ENCODE measurements at regions not wholly inside any gene's neighbourhood (a gene's known extent, or its start where the extent isn't known, plus 50 kb on each side); places are given as distances from the start of the nearest gene placed in this dataset.

DNA sequence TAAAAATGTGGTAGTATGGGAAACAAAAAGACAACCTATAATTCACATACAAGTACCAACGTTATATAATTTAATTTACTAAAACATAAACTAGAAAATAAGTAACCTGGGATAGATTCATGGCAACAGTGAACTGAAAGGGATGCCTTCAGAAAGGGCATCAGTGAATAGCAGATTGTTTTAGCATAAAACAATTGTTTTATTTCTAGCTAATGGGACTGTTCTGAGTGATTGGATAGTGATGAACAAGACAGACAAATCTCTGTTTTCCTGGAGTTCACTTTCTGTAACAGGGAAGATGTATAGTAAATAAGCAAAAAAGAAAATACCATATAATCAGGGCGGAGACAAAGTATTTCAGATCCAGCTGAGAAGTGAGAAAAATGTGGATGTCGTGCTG lies 379.1 kb upstream of the SPOCK3 start:
- no peak for DNase-seq (ENCODE audit: low read depth, low spot score)
- intact Hi-C loops (cut with micrococcal nuclease; ENCODE audit: unreplicated experiment) = no loop called here
- Histone ChIP-seq H3K27ac (ENCODE audit: low read length) (no peak overlapping the region), H3K4me3 (ENCODE audit: low read depth in 2 of 2, low read length in 2 of 2) (no peak overlapping the region), H3K36me3 (ENCODE audit: control insufficient read depth, insufficient read depth, low read length) (no peaks in the 10 kb centered on the region), H3K9me3 (ENCODE audit: control insufficient read depth, insufficient read depth, low read depth, low read length) (no peaks in the 10 kb centered on the region), H3K4me1 (ENCODE audit: control insufficient read depth, insufficient read depth, low read length) (no peaks in the 10 kb centered on the region), H3K27me3 (ENCODE audit: control insufficient read depth, insufficient read depth, low read length) (no peaks in the 10 kb centered on the region)
- TF ChIP-seq POLR2AphosphoS5 (IDR thresholded peaks at IDR 0.05; ENCODE audit: low read depth, low read length) = no peak
- in situ Hi-C loops (cut with HindIII; ENCODE audit: low pct_unique_long_range_greater_than_20kb, low sequenced_read_pairs) = no loop called here
- ChIA-PET CTCF (interaction anchor here (0.7 kb wide), 1 partner anchor 541 kb away, joined by 4 read pairs; no protein-coding TSS in a partner anchor), POLR2A (no interaction called here)
- ATAC-seq = no peak
- BruUV-seq (replicated peaks) = no TSS peak

DNA sequence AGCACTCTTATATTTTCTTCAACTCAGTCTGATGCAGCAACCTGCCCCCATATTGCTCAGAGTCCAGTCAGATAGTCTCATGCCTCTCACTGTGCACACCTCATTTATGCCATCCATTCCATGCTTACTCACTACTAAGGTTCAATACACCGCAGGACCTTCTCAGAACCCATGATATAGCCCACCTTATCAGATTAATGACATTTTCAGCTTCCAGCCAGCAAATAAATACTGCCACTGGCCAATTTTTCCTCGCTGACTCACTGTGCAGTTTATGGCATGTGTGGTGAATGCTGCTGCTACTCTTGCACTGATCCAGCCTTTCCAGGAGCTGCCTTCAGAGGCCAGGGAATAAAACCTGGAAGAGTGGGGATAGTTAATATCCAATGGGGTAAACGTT lies 380.6 kb upstream of the SPOCK3 start:
- intact Hi-C loops (cut with micrococcal nuclease; ENCODE audit: unreplicated experiment) = no loop called here
- DNase-seq (ENCODE audit: low read depth, low spot score) (no peak), ATAC-seq (no peak; the same call in 1 of the 2 replicates)

DNA sequence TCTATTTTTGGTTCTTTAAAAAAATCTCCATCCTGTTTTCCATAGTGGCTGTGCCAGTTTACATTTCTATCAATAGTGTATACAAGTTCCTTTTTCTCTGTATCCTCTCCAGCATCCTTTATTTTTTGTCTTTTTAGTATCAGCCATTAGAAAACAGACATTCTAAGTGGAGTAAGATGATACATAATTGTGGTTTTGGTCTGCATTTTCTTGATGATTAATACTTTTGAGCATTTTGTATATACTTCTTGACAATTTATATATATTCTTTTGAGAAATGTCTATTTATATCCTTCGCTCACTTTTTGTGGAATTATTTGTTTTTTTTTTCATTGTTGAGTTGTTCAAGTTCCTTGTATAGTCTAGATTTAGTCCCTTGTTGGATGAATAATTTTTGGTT lies 382.2 kb upstream of the SPOCK3 start:
- POLR2A ChIA-PET = no interaction called here
- Histone ChIP-seq H3K4me3 (ENCODE audit: low read depth in 2 of 2, low read length in 2 of 2) (no peak overlapping the region), H3K9me3 (ENCODE audit: control insufficient read depth, insufficient read depth, low read depth, low read length) (no peaks in the 10 kb centered on the region), H3K4me1 (ENCODE audit: control insufficient read depth, insufficient read depth, low read length) (no peaks in the 10 kb centered on the region), H3K27me3 (ENCODE audit: control insufficient read depth, insufficient read depth, low read length) (no peaks in the 10 kb centered on the region), H3K27ac (ENCODE audit: low read length) (no peak overlapping the region), H3K36me3 (ENCODE audit: control insufficient read depth, insufficient read depth, low read length) (no peaks in the 10 kb centered on the region)
- CTCF ChIA-PET = no interaction called here
- no TSS peak for BruUV-seq (replicated peaks)
- intact Hi-C loops (cut with micrococcal nuclease; ENCODE audit: unreplicated experiment) = no loop called here
- DNase-seq (ENCODE audit: low read depth, low spot score) (no peak), ATAC-seq (no peak)
- TF ChIP-seq, protein P1, sequence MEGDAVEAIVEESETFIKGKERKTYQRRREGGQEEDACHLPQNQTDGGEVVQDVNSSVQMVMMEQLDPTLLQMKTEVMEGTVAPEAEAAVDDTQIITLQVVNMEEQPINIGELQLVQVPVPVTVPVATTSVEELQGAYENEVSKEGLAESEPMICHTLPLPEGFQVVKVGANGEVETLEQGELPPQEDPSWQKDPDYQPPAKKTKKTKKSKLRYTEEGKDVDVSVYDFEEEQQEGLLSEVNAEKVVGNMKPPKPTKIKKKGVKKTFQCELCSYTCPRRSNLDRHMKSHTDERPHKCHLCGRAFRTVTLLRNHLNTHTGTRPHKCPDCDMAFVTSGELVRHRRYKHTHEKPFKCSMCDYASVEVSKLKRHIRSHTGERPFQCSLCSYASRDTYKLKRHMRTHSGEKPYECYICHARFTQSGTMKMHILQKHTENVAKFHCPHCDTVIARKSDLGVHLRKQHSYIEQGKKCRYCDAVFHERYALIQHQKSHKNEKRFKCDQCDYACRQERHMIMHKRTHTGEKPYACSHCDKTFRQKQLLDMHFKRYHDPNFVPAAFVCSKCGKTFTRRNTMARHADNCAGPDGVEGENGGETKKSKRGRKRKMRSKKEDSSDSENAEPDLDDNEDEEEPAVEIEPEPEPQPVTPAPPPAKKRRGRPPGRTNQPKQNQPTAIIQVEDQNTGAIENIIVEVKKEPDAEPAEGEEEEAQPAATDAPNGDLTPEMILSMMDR (IDR thresholded peaks at IDR 0.05) = no peak
- TF ChIP-seq POLR2AphosphoS5 (IDR thresholded peaks at IDR 0.05; ENCODE audit: low read depth, low read length) = no peak
- TF ChIP-seq, protein P2, sequence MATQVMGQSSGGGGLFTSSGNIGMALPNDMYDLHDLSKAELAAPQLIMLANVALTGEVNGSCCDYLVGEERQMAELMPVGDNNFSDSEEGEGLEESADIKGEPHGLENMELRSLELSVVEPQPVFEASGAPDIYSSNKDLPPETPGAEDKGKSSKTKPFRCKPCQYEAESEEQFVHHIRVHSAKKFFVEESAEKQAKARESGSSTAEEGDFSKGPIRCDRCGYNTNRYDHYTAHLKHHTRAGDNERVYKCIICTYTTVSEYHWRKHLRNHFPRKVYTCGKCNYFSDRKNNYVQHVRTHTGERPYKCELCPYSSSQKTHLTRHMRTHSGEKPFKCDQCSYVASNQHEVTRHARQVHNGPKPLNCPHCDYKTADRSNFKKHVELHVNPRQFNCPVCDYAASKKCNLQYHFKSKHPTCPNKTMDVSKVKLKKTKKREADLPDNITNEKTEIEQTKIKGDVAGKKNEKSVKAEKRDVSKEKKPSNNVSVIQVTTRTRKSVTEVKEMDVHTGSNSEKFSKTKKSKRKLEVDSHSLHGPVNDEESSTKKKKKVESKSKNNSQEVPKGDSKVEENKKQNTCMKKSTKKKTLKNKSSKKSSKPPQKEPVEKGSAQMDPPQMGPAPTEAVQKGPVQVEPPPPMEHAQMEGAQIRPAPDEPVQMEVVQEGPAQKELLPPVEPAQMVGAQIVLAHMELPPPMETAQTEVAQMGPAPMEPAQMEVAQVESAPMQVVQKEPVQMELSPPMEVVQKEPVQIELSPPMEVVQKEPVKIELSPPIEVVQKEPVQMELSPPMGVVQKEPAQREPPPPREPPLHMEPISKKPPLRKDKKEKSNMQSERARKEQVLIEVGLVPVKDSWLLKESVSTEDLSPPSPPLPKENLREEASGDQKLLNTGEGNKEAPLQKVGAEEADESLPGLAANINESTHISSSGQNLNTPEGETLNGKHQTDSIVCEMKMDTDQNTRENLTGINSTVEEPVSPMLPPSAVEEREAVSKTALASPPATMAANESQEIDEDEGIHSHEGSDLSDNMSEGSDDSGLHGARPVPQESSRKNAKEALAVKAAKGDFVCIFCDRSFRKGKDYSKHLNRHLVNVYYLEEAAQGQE (IDR thresholded peaks at IDR 0.05; ENCODE audit: insufficient read depth in 1 of 2, low read depth in 2 of 2, low read length in 1 of 2) = no peak
- TF ChIP-seq SIN3A (IDR thresholded peaks at IDR 0.05; ENCODE audit: borderline replicate concordance, insufficient read depth, low read depth, low read length) = no peak
- TF ChIP-seq TCF7L2 (IDR thresholded peaks at IDR 0.05; ENCODE audit: low read depth, low read length) = no peak
- in situ Hi-C loops (cut with HindIII; ENCODE audit: low pct_unique_long_range_greater_than_20kb, low sequenced_read_pairs) = no loop called here

More for the DNA sequence above, 380.6 kb upstream of the SPOCK3 start:
- CTCF ChIA-PET = no interaction called here
- Histone ChIP-seq H3K27me3 (ENCODE audit: control insufficient read depth, insufficient read depth, low read length) (no peaks in the 10 kb centered on the region), H3K9me3 (ENCODE audit: control insufficient read depth, insufficient read depth, low read depth, low read length) (no peaks in the 10 kb centered on the region), H3K4me3 (ENCODE audit: low read depth in 2 of 2, low read length in 2 of 2) (no peak overlapping the region), H3K36me3 (ENCODE audit: control insufficient read depth, insufficient read depth, low read length) (no peaks in the 10 kb centered on the region), H3K4me1 (ENCODE audit: control insufficient read depth, insufficient read depth, low read length) (no peaks in the 10 kb centered on the region), H3K27ac (ENCODE audit: low read length) (no peak overlapping the region)
- POLR2A ChIA-PET = no interaction called here
- in situ Hi-C loops (cut with HindIII; ENCODE audit: low pct_unique_long_range_greater_than_20kb, low sequenced_read_pairs) = no loop called here
- TF ChIP-seq, protein P1 (IDR thresholded peaks at IDR 0.05) = no peak
- no peak for TF ChIP-seq TCF7L2 (IDR thresholded peaks at IDR 0.05; ENCODE audit: low read depth, low read length)
- no peak for TF ChIP-seq SIN3A (IDR thresholded peaks at IDR 0.05; ENCODE audit: borderline replicate concordance, insufficient read depth, low read depth, low read length)
- TF ChIP-seq POLR2AphosphoS5 (IDR thresholded peaks at IDR 0.05; ENCODE audit: low read depth, low read length) = no peak
- TF ChIP-seq, protein P2 (IDR thresholded peaks at IDR 0.05; ENCODE audit: insufficient read depth in 1 of 2, low read depth in 2 of 2, low read length in 1 of 2) = no peak
- no TSS peak for BruUV-seq (replicated peaks)

Measured in Panc1 (cell line).